NB4 (cell line): ENCODE measurements at regions not wholly inside any gene's neighbourhood (a gene's known extent, or its start where the extent isn't known, plus 50 kb on each side); places are given as distances from the start of the nearest gene placed in this dataset.

Source experiments
- MYC ChIP-seq: IDR thresholded peaks from 2 replicates; pipeline ENCODE4 v1.6.1; 2011; ENCODE audit warnings: low read depth, low read length
- POLR2A ChIP-seq: IDR thresholded peaks from 2 replicates; pipeline ENCODE4 v1.6.1; 2011; ENCODE audit warnings: mild to moderate bottlenecking; ENCODE audit not compliant: insufficient read length; ENCODE audit errors: extremely low read depth
- TF ChIP-seq, protein P1 (sequence below): IDR thresholded peaks from one replicate; pipeline ENCODE4 v1.5.1; 2012; ENCODE audit warnings: low read depth, low read length
- TF ChIP-seq, protein P2 (sequence below): IDR thresholded peaks from 2 replicates; pipeline ENCODE4 v1.6.1; 2011; ENCODE audit warnings: low read depth, low read length

DNA sequence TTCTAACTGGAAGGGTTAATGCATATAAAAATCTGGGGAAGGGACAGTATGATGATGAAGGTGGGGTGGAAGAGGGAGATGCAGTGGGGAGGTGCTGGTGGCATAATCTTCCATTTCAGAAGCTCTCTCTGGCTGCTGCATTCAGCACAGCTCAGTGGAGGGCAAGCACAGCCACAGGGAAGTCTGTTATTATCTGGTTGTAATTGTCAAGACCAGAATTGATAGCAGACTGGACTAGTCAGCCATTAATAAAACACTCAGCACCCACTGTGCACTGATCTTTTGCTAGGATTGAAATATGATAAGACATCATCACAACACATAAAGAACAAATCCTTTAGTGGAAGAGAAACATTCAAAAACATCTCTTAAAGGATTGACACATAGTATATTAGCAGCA is 414.2 kb upstream of the LCORL start:
- TF ChIP-seq, protein P1, sequence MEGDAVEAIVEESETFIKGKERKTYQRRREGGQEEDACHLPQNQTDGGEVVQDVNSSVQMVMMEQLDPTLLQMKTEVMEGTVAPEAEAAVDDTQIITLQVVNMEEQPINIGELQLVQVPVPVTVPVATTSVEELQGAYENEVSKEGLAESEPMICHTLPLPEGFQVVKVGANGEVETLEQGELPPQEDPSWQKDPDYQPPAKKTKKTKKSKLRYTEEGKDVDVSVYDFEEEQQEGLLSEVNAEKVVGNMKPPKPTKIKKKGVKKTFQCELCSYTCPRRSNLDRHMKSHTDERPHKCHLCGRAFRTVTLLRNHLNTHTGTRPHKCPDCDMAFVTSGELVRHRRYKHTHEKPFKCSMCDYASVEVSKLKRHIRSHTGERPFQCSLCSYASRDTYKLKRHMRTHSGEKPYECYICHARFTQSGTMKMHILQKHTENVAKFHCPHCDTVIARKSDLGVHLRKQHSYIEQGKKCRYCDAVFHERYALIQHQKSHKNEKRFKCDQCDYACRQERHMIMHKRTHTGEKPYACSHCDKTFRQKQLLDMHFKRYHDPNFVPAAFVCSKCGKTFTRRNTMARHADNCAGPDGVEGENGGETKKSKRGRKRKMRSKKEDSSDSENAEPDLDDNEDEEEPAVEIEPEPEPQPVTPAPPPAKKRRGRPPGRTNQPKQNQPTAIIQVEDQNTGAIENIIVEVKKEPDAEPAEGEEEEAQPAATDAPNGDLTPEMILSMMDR, result no peak
- TF ChIP-seq POLR2A (no peak), MYC (no peak)
- TF ChIP-seq, protein P2, sequence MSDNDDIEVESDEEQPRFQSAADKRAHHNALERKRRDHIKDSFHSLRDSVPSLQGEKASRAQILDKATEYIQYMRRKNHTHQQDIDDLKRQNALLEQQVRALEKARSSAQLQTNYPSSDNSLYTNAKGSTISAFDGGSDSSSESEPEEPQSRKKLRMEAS, result no peak
